ENCODE measurements at regions not wholly inside any gene's neighbourhood (a gene's known extent, or its start where the extent isn't known, plus 50 kb on each side); places are given as distances from the start of the nearest gene placed in this dataset.

GRCh38 chr1:106921186-106921585, 135.3 kb upstream of the PRMT6 start:
- Histone ChIP-seq H3K36me3 (ENCODE audit: control insufficient read depth, insufficient read depth, low read length) (no peaks in the 10 kb centered on the region), H3K27me3 (ENCODE audit: control insufficient read depth, insufficient read depth, low read length) (no peaks in the 10 kb centered on the region), H3K4me3 (ENCODE audit: low read depth, low read length) (no peak overlapping the region)
- DNase-seq (ENCODE audit: low read depth): no peak
- TF ChIP-seq CTCF (IDR thresholded peaks at IDR 0.05; ENCODE audit: insufficient read depth, low read length, poor library complexity, severe bottlenecking): no peak

- DNase-seq (ENCODE audit: low read depth): peak; percentile 66
- no peaks in the 10 kb centered on the region for H3K27me3 ChIP-seq (ENCODE audit: control insufficient read depth, insufficient read depth, low read length)
- H3K4me3 ChIP-seq (ENCODE audit: low read depth, low read length): no peak overlapping the region
- no peak for TF ChIP-seq CTCF (IDR thresholded peaks at IDR 0.05; ENCODE audit: insufficient read depth, low read length, poor library complexity, severe bottlenecking)
- no peaks in the 10 kb centered on the region for H3K36me3 ChIP-seq (ENCODE audit: control insufficient read depth, insufficient read depth, low read length)
Measured at GRCh38 chr1:106924360-106924759, 132.1 kb upstream of the PRMT6 start.

DNA sequence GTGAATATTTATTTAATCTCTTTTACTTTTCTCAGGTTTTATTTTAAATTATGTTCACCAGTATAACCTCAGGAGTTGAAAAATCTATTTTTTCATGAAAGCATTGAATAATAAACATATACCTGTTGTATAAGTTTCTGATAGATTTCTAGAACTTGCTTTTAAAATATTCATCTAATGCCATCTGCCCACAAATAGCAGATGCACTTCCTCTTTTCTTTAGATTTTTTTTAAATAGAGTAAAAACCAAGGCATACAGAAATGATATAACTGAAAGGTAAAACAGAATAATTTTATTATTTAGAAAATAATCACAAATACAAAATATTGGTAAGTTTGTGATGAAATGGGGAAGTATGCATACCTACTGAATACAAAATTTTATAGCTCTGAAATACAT, 130.7 kb upstream of the PRMT6 start:
- no peaks in the 10 kb centered on the region for H3K36me3 ChIP-seq (ENCODE audit: control insufficient read depth, insufficient read depth, low read length)
- no peak for TF ChIP-seq CTCF (IDR thresholded peaks at IDR 0.05; ENCODE audit: insufficient read depth, low read length, poor library complexity, severe bottlenecking)
- no peak for DNase-seq (ENCODE audit: low read depth)
- no peak overlapping the region for H3K4me3 ChIP-seq (ENCODE audit: low read depth, low read length)
- H3K27me3 ChIP-seq (ENCODE audit: control insufficient read depth, insufficient read depth, low read length): no peaks in the 10 kb centered on the region

DNA sequence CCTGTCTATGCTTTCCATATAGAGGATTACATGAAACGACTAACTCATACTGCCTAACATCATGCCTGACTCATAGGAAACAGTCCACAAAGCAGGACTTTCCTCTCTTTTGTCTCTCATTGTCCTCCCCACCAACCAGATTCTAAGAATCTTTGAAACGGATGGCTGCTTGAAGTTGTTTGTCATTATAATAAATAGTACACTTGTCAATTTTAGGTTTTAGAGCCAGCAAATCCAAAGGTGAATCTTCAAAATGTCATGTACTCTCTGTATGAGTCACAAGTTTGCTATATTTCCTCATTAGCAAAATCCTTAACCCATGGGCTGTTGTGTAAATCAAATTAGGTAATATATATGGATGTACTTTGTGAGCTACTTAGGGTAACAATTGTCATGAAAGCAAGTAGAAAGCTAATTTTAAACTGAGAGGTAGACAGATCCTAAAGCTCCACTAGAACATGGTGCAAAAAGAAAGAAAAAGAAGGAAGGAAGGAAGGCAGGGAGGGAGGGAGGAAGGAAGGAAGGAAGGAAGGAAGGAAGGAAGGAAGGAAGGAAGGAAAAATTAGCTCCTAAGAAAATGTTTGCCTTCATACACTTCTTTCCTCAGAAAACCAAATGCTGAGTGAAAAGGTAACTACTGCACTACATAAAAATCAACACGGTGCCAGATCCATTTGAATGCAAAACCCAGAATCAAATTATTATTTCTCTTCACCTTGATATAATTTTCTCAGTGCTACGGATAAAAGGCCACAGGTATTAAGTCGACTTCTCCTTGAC, 129.5 kb upstream of the PRMT6 start:
- no peaks in the 10 kb centered on the region for H3K36me3 ChIP-seq (ENCODE audit: control insufficient read depth, insufficient read depth, low read length)
- TF ChIP-seq CTCF (IDR thresholded peaks at IDR 0.05; ENCODE audit: insufficient read depth, low read length, poor library complexity, severe bottlenecking): no peak
- no peaks in the 10 kb centered on the region for H3K27me3 ChIP-seq (ENCODE audit: control insufficient read depth, insufficient read depth, low read length)
- H3K4me3 ChIP-seq (ENCODE audit: low read depth, low read length): no peak overlapping the region
- DNase-seq (ENCODE audit: low read depth): no peak

GRCh38 chr1:106937104-106937503, 119.4 kb upstream of the PRMT6 start:
- Histone ChIP-seq H3K36me3 (ENCODE audit: control insufficient read depth, insufficient read depth, low read length) (no peaks in the 10 kb centered on the region), H3K4me3 (ENCODE audit: low read depth, low read length) (no peak overlapping the region), H3K27me3 (ENCODE audit: control insufficient read depth, insufficient read depth, low read length) (no peaks in the 10 kb centered on the region)
- peak; percentile 65 for DNase-seq (ENCODE audit: low read depth)
- no peak for TF ChIP-seq CTCF (IDR thresholded peaks at IDR 0.05; ENCODE audit: insufficient read depth, low read length, poor library complexity, severe bottlenecking)

DNA sequence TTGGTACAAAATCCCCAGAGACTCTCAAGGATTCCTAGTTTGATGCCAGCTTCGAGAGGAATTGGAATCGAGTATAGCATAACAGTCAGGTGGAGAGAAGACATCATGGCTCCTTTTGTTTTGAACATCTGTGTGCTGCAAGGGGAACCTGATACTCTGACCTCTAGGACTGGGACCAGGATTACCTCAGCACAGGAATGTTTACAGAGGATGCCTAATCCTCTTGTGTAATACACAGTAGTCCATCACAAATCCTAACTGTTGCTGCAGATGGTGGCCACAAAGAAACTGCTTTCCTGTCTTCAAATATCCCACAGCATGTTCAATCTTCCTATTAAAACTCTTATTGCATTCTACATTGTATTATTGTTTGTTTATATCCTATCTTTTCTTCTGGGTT, 111.8 kb upstream of the PRMT6 start:
- Histone ChIP-seq H3K27me3 (ENCODE audit: control insufficient read depth, insufficient read depth, low read length) (no peaks in the 10 kb centered on the region), H3K36me3 (ENCODE audit: control insufficient read depth, insufficient read depth, low read length) (no peaks in the 10 kb centered on the region), H3K4me3 (ENCODE audit: low read depth, low read length) (no peak overlapping the region)
- DNase-seq (ENCODE audit: low read depth): no peak
- no peak for TF ChIP-seq CTCF (IDR thresholded peaks at IDR 0.05; ENCODE audit: insufficient read depth, low read length, poor library complexity, severe bottlenecking)
